PFSK-1 (cell line): ENCODE measurements at regions not wholly inside any gene's neighbourhood (a gene's known extent, or its start where the extent isn't known, plus 50 kb on each side); places are given as distances from the start of the nearest gene placed in this dataset.

Experiments used
- POLR2AphosphoS5 ChIP-seq: IDR thresholded peaks from 2 replicates; pipeline ENCODE4 v1.6.1; 2012; ENCODE audit warnings: low read depth, mild to moderate bottlenecking, control low read depth, low read length, moderate library complexity
- SIN3A ChIP-seq: IDR thresholded peaks from 2 replicates; pipeline ENCODE4 v1.6.1; 2012; ENCODE audit warnings: mild to moderate bottlenecking, low read length, moderate library complexity, borderline replicate concordance; ENCODE audit not compliant: insufficient read depth
- TAF1 ChIP-seq: IDR thresholded peaks from 2 replicates; pipeline ENCODE4 v1.6.1; 2012; ENCODE audit warnings: low read length, control low read depth, borderline replicate concordance; ENCODE audit not compliant: insufficient read depth

DNA sequence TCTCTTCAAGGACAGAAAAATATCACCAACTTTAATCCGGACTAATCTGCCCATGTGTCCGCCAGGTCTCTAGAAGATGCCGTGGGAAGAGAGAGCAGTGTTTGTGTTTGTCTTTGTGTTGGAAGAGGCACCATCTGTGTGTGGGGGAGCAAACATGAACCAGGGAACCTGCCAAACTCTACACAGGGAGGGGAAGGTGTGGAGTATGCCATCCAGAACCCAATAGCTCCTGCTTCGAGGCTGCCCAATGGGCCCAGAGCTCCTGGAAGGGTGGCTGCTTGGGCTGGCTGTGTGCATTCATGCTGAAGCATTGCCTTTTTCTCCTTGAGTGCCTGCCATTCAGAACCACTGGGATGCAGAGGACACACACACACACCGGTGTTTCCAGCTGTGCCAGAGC, 536.2 kb downstream of the MID1IP1 start:
- TF ChIP-seq SIN3A, result no peak
- no peak for TF ChIP-seq TAF1
- no peak for TF ChIP-seq POLR2AphosphoS5
